ENCODE measurements at regions not wholly inside any gene's neighbourhood (a gene's known extent, or its start where the extent isn't known, plus 50 kb on each side); places are given as distances from the start of the nearest gene placed in this dataset.
A peak's percentile ranks its signal among the peaks of the same experiment; 100 is the strongest.

DNA sequence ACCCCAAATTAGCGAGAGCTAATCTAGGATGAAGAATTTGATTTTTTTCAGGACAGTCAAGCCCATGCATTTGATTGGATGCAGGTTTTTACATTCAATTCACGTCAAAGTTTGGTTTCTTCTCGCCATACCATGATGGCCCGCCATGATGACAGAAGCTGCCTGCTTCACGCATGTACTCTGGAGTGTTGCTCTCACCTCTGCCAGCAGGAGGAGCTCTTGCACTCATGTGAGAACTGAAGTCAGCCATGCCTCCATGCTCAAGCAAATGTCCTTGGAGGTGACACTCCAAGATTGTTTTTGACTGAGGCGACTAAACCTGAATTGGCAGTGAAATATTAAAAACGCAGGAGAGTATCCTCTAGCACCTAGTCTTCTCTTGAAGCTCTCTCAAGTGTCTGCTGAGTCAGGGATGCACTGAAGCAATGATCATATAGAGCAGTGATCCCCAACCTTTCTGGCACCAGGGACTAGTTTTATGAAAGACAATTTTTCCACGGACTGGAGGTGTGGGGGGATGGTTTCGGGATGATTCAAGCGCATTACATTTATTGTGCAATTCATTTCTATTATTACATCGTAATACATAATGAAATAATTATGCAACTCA is 120.9 kb downstream of the SAMMSON start:
- DNase-seq (ENCODE audit: extremely low spot score): peak; percentile 90
- H3K27ac ChIP-seq (replicated peaks in 1 of 4): no peak overlapping the region
- TF ChIP-seq, protein P1, sequence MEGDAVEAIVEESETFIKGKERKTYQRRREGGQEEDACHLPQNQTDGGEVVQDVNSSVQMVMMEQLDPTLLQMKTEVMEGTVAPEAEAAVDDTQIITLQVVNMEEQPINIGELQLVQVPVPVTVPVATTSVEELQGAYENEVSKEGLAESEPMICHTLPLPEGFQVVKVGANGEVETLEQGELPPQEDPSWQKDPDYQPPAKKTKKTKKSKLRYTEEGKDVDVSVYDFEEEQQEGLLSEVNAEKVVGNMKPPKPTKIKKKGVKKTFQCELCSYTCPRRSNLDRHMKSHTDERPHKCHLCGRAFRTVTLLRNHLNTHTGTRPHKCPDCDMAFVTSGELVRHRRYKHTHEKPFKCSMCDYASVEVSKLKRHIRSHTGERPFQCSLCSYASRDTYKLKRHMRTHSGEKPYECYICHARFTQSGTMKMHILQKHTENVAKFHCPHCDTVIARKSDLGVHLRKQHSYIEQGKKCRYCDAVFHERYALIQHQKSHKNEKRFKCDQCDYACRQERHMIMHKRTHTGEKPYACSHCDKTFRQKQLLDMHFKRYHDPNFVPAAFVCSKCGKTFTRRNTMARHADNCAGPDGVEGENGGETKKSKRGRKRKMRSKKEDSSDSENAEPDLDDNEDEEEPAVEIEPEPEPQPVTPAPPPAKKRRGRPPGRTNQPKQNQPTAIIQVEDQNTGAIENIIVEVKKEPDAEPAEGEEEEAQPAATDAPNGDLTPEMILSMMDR (IDR thresholded peaks at IDR 0.05): peak; percentile 39 to 61 (median 45)
- TF ChIP-seq POLR2A (IDR thresholded peaks at IDR 0.05; ENCODE audit: low read depth): no peak
- TF ChIP-seq POLR2AphosphoS5 (IDR thresholded peaks at IDR 0.05): no peak
- no peaks in the 10 kb centered on the region for H3K36me3 ChIP-seq
- no peaks in the 10 kb centered on the region for H3K27me3 ChIP-seq
- H3K4me3 ChIP-seq: no peak overlapping the region
- peaks cover 0 to 13% (median 11%) of the 10 kb centered on the region in 4 donors for H3K4me1 ChIP-seq
- no peaks in the 10 kb centered on the region for H3K9me3 ChIP-seq
- WGBS: 83% methylated on average over 11 of the region's 11 CpGs
- intact Hi-C loops (cut with DNase I): loop anchor here (10.0 kb wide), 1 partner anchor 234 kb away; no protein-coding TSS in a partner anchor

DNA sequence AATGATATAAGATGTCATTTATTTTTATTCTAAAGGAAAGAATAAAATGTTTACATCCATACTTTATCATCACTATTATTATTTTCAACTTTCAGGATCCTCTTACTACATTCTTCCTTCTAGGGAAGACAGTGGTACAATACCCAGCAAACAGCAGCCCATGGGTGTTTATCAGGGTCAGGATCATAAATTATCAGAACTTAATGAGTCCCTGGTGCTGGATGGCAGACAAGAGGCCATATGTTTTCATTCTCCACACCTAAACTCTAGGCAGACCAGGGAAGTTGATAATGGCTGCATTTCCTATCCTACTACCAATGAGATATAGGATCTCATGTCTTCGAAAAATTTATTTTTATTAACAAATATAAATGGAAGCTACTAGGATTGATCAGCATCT is 127.7 kb downstream of the SAMMSON start:
- peaks cover 0 to 13% (median 11%) of the 10 kb centered on the region in 4 donors for H3K4me1 ChIP-seq
- no peaks in the 10 kb centered on the region for H3K9me3 ChIP-seq

DNA sequence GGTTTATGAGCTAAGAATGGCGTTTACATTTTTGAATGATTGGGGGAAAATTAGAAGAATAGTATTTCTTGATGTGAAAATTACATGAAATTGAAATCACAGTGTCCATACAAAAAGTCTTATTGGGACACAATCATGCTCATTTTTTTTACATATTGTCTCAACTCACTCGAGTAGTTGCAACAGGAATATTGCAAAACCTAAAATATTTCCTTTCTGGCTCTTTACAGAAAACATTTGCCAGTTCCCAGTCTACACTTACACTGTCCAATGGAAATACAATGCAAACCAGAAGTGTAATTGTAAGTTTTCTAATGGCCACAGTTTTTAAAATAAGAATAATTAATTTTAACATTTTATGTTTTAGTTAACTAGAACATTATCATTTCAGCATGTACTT is 137.8 kb downstream of the SAMMSON start:
- intact Hi-C loops (cut with DNase I): no loop called here
- no peak for TF ChIP-seq EP300 (IDR thresholded peaks at IDR 0.05)
- no peak for TF ChIP-seq POLR2AphosphoS5 (IDR thresholded peaks at IDR 0.05)
- TF ChIP-seq, protein P1 (IDR thresholded peaks at IDR 0.05): no peak
- TF ChIP-seq POLR2A (IDR thresholded peaks at IDR 0.05; ENCODE audit: low read depth): no peak
- whole genome bisulfite sequencing: 77% methylated on average over 2 of the region's 2 CpGs
- DNase-seq (ENCODE audit: extremely low spot score): no peak
- Histone ChIP-seq H3K4me3 (no peak overlapping the region), H3K9me3 (no peaks in the 10 kb centered on the region), H3K4me1 (no peaks in the 10 kb centered on the region), H3K36me3 (no peaks in the 10 kb centered on the region), H3K27me3 (no peaks in the 10 kb centered on the region), H3K27ac (replicated peaks in 1 of 4) (no peak overlapping the region)

More for the DNA sequence above, 127.7 kb downstream of the SAMMSON start:
- Histone ChIP-seq H3K27me3 (no peaks in the 10 kb centered on the region), H3K4me3 (no peak overlapping the region), H3K36me3 (no peaks in the 10 kb centered on the region), H3K27ac (replicated peaks in 1 of 4) (no peak overlapping the region)
- intact Hi-C loops (cut with DNase I): loop anchor here (10.0 kb wide), 1 partner anchor 228 kb away; no protein-coding TSS in a partner anchor
- no peak for TF ChIP-seq POLR2A (IDR thresholded peaks at IDR 0.05; ENCODE audit: low read depth)
- no peak for TF ChIP-seq EP300 (IDR thresholded peaks at IDR 0.05)
- TF ChIP-seq, protein P1 (IDR thresholded peaks at IDR 0.05): no peak
- no peak for TF ChIP-seq POLR2AphosphoS5 (IDR thresholded peaks at IDR 0.05)
- 89% methylated on average over 1 of the region's 1 CpG for WGBS
- no peak for DNase-seq (ENCODE audit: extremely low spot score)

DNA sequence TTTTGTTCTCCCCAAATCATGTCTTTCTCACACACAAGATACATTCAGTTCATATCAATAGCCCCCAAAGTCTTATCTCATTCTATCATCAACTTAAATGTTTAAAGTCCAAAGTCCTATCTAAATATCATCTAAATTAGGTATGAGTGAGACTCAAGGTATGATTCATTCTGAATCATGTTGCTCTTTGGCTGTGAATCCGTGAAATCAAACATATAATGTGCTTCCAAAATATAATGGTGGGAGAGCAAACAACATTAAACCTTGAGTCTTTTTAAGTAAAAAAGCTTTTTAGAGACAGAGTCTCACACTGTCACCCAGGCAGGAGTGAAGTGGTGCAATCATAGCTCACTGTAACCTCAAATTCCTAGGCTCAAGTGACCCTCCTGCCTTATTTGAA is 139.1 kb downstream of the SAMMSON start:
- Histone ChIP-seq H3K27me3 (no peaks in the 10 kb centered on the region), H3K27ac (replicated peaks in 1 of 4) (no peak overlapping the region), H3K4me1 (no peaks in the 10 kb centered on the region), H3K9me3 (no peaks in the 10 kb centered on the region), H3K4me3 (no peak overlapping the region), H3K36me3 (no peaks in the 10 kb centered on the region)
- intact Hi-C loops (cut with DNase I): no loop called here
- 39% methylated on average over 1 of the region's 1 CpG for WGBS
- TF ChIP-seq, protein P1 (IDR thresholded peaks at IDR 0.05): no peak
- no peak for TF ChIP-seq POLR2AphosphoS5 (IDR thresholded peaks at IDR 0.05)
- DNase-seq (ENCODE audit: extremely low spot score): no peak

Measured in esophagus muscularis mucosa (tissue), 4 donors.